Transverse colon (tissue), 4 donors: ENCODE measurements at regions not wholly inside any gene's neighbourhood (a gene's known extent, or its start where the extent isn't known, plus 50 kb on each side); places are given as distances from the start of the nearest gene placed in this dataset.

ENCODE experiments used
- DNase-seq: peaks from one replicate; pipeline ENCODE4 v3.0.0-alpha.2; 2019
- H3K27ac ChIP-seq, 4 donors: fragments of 200-600 bp; sonication (generic); 2 replicates each; pipeline ENCODE4 v1.5.1; 2016 to 2018; ENCODE audit warnings: inconsistent platforms in 4 of 4
- H3K27me3 ChIP-seq: fragments of 200-600 bp; sonication (generic); 2 replicates; pipeline ENCODE4 v1.5.1; 2017; ENCODE audit warnings: inconsistent platforms
- H3K36me3 ChIP-seq, 4 donors: fragments of 200-600 bp; sonication (generic); 2 replicates each; pipeline ENCODE4 v1.5.1; 2017 to 2019; ENCODE audit warnings: inconsistent platforms in 4 of 4
- H3K4me1 ChIP-seq, 4 donors: fragments of 200-600 bp; sonication (generic); 2 replicates each; pipeline ENCODE4 v1.5.1; 2017 to 2020; ENCODE audit warnings: inconsistent platforms in 4 of 4
- H3K4me3 ChIP-seq, 4 donors: fragments of 200-600 bp; sonication (generic); 1 replicate in 1 of 4; 2 replicates in 3 of 4; pipeline versions ENCODE4 v1.5.1 to v1.6.1; 2017 to 2019; ENCODE audit warnings: inconsistent platforms in 4 of 4
- H3K9me3 ChIP-seq, 2 donors: fragments of 200-600 bp; sonication (generic); 2 replicates each; pipeline ENCODE4 v1.5.1; 2017 to 2019; ENCODE audit warnings: inconsistent platforms in 2 of 2
- EP300 ChIP-seq: sonication (generic); formaldehyde crosslinking; IDR thresholded peaks from one replicate; pipeline ENCODE4 v1.6.1; 2017; ENCODE audit warnings: antibody characterized with exemption, low read depth
- POLR2A ChIP-seq: fragments of 450-650 bp; IDR thresholded peaks from one replicate; pipeline ENCODE4 v1.6.1; 2016; ENCODE audit warnings: antibody characterized with exemption, mild to moderate bottlenecking, moderate library complexity
- POLR2AphosphoS5 ChIP-seq, 3 donors: sonication (generic); formaldehyde crosslinking; IDR thresholded peaks; one replicate each; pipeline ENCODE4 v1.6.1; 2016; ENCODE audit warnings: antibody characterized with exemption in 3 of 3
- WGBS, 2 donors: methylation state at CpG; one replicate each; pipeline ENCODE4 v1.1.5; 2018; ENCODE audit warnings: low coverage in 1 of 2; 5-methylcytosine and 5-hydroxymethylcytosine counted together
- in situ Hi-C, 4 donors: fragments of 200-750 bp; cut with MboI; loops; one replicate each; pipeline versions ENCODE4 v1.15.0 to v1.15.1; 2017; ENCODE audit warnings: low sequenced_read_pairs in 3 of 4, low pct_ligation_motif_present in 1 of 4, low pct_unique_long_range_greater_than_20kb in 1 of 4
- intact Hi-C: fragments of 100-400 bp; cut with DNase I; formaldehyde crosslinking; loops from one replicate; pipeline ENCODE4 v1.15.1; 2023; ENCODE audit warnings: low total_unique reads
- TF ChIP-seq, protein P1 (sequence below), 5 experiments: fragments of 200-600 bp in 3 of 5; fragments of 450-650 bp in 2 of 5; sonication (generic) in 3 of 5; IDR thresholded peaks; 1 replicate in 2 of 5; 2 replicates in 3 of 5; pipeline ENCODE4 v1.5.1; 2016 to 2017; ENCODE audit warnings: antibody characterized with exemption in 5 of 5, inconsistent platforms in 3 of 5, mild to moderate bottlenecking in 2 of 5, moderate library complexity in 1 of 5

DNA sequence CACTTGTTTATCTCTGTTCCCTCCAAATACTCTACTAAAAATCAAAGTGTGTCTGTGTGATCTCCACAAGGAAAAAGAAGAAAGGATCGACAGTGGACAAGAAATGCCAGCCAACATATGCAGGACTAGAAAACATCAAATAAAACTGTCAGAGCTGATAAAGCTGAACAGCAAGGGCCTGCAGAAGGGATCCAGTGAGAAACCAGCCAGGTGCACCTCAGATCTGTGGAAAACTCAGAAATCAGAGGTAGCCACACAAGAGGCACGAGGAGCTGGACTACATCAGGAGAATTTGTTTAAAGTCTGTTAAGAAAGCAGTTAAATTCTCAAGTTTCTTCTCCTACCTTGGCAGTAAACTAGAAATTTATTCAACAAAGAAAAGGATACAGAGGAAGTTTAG lies 135.2 kb downstream of the SUCLG1 start:
- TF ChIP-seq, protein P1, sequence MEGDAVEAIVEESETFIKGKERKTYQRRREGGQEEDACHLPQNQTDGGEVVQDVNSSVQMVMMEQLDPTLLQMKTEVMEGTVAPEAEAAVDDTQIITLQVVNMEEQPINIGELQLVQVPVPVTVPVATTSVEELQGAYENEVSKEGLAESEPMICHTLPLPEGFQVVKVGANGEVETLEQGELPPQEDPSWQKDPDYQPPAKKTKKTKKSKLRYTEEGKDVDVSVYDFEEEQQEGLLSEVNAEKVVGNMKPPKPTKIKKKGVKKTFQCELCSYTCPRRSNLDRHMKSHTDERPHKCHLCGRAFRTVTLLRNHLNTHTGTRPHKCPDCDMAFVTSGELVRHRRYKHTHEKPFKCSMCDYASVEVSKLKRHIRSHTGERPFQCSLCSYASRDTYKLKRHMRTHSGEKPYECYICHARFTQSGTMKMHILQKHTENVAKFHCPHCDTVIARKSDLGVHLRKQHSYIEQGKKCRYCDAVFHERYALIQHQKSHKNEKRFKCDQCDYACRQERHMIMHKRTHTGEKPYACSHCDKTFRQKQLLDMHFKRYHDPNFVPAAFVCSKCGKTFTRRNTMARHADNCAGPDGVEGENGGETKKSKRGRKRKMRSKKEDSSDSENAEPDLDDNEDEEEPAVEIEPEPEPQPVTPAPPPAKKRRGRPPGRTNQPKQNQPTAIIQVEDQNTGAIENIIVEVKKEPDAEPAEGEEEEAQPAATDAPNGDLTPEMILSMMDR (IDR thresholded peaks at IDR 0.05) = no peak
- no peak overlapping the region for H3K27ac ChIP-seq
- 50% methylated on average over 2 of the region's 2 CpGs for WGBS, 2 donors
- in situ Hi-C loops = loop anchor here in 2 of 4 donors (25.0 kb wide), 1 partner anchor 312 kb away; no protein-coding TSS in a partner anchor
- intact Hi-C loops = no loop called here
- no peaks in the 10 kb centered on the region for H3K36me3 ChIP-seq
- no peaks in the 10 kb centered on the region for H3K4me1 ChIP-seq
- no peak for DNase-seq
- no peak overlapping the region for H3K4me3 ChIP-seq
- H3K9me3 ChIP-seq = no peaks in the 10 kb centered on the region
- peaks cover 5% of the 10 kb centered on the region for H3K27me3 ChIP-seq

DNA sequence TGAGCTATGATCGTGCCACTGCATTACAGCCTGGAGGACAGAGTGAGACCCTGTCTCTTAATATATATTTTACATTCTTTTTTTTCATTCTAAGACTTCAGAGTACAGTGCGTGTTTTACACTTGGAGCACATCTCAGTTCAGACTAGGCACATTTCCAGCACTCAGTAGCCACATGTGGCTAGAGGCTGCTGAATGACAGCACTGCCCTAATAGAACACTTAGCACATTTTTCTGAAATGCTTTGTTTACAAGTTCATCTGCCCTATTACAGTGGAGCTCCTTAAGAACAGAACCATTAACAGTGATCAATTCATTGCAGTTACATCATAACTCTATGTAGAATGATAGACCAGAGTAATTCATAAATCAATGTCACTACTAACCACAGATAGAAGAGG lies 138.1 kb downstream of the SUCLG1 start:
- DNase-seq = no peak
- no peaks in the 10 kb centered on the region for H3K4me1 ChIP-seq
- peaks cover 5% of the 10 kb centered on the region for H3K27me3 ChIP-seq
- in situ Hi-C loops (loop anchor here in 2 of 4 donors (25.0 kb wide), 1 partner anchor 309 kb away; no protein-coding TSS in a partner anchor), intact Hi-C loops (no loop called here)
- TF ChIP-seq, protein P1 (IDR thresholded peaks at IDR 0.05) = no peak
- TF ChIP-seq EP300 = no peak
- TF ChIP-seq POLR2AphosphoS5 (IDR thresholded peaks at IDR 0.05) = no peak
- TF ChIP-seq POLR2A = no peak
- no peaks in the 10 kb centered on the region for H3K36me3 ChIP-seq
- H3K4me3 ChIP-seq = no peak overlapping the region
- no peak overlapping the region for H3K27ac ChIP-seq
- 76 to 94% methylated on average over 2 of the region's 2 CpGs for WGBS, 2 donors
- H3K9me3 ChIP-seq = no peaks in the 10 kb centered on the region

- no peak for DNase-seq
- Histone ChIP-seq H3K27me3 (peaks cover 5% of the 10 kb centered on the region), H3K4me3 (no peak overlapping the region), H3K36me3 (no peaks in the 10 kb centered on the region), H3K27ac (no peak overlapping the region), H3K9me3 (no peaks in the 10 kb centered on the region), H3K4me1 (no peaks in the 10 kb centered on the region)
- intact Hi-C loops (no loop called here), in situ Hi-C loops (loop anchor here in 3 of 4 donors (10.0 to 25.0 kb wide), 2 partner anchors 295 to 307 kb away; no protein-coding TSS in a partner anchor)
- WGBS, 2 donors = 86 to 97% methylated on average over 6 of the region's 6 CpGs
- no peak for TF ChIP-seq POLR2AphosphoS5 (IDR thresholded peaks at IDR 0.05)
- TF ChIP-seq, protein P1 (IDR thresholded peaks at IDR 0.05) = no peak
- TF ChIP-seq EP300 = no peak
- no peak for TF ChIP-seq POLR2A
These were observed 139.5 kb downstream of the SUCLG1 start for GRCh38 chr2:84319581-84319980.

- in situ Hi-C loops = loop anchor here in 3 of 4 donors (10.0 to 25.0 kb wide), 2 partner anchors 292 to 305 kb away; no protein-coding TSS in a partner anchor
- H3K4me3 ChIP-seq = no peak overlapping the region
- intact Hi-C loops = no loop called here
These were observed 141.9 kb downstream of the SUCLG1 start for GRCh38 chr2:84317135-84317534.

More at GRCh38 chr2:84317135-84317534, 141.9 kb downstream of the SUCLG1 start:
- TF ChIP-seq, protein P1 (IDR thresholded peaks at IDR 0.05) = no peak
- no peak for TF ChIP-seq POLR2A
- no peak for TF ChIP-seq POLR2AphosphoS5 (IDR thresholded peaks at IDR 0.05)
- TF ChIP-seq EP300 = no peak
- no peak overlapping the region for H3K27ac ChIP-seq
- WGBS, 2 donors = 96% methylated on average over 2 of the region's 2 CpGs; no CpG with 5 or more reads in 1 of the 2 donors
- peaks cover 5% of the 10 kb centered on the region for H3K27me3 ChIP-seq
- no peaks in the 10 kb centered on the region for H3K4me1 ChIP-seq
- no peaks in the 10 kb centered on the region for H3K9me3 ChIP-seq
- H3K36me3 ChIP-seq = no peaks in the 10 kb centered on the region
- DNase-seq = no peak
